GM21717 (cell line): ENCODE measurements at regions not wholly inside any gene's neighbourhood (a gene's known extent, or its start where the extent isn't known, plus 50 kb on each side); places are given as distances from the start of the nearest gene placed in this dataset.
"Not testable (repeated sequence)": the region's sequence is repeated elsewhere in the genome, so short reads cannot be mapped to it uniquely, and the experiment has no call there.

Experiments
- ATAC-seq: cut with Tn5 transposase; IDR thresholded peaks from one replicate; pipeline ENCODE4 v1.9.1; 2021; ENCODE audit warnings: mild to moderate bottlenecking, moderate library complexity; ENCODE audit not compliant: unreplicated experiment

- no peak for ATAC-seq
Measured at GRCh38 chr4:170491981-170492380, 402.2 kb upstream of the AADAT start.

GRCh38 chr4:170476351-170476750, 386.6 kb upstream of the AADAT start:
- ATAC-seq, result no peak

- ATAC-seq, result no peak
Measured at GRCh38 chr4:170465429-170465828, 375.7 kb upstream of the AADAT start.

GRCh38 chr4:170464614-170465197, 374.9 kb upstream of the AADAT start:
- ATAC-seq, result no peak

GRCh38 chr4:170446782-170447181, 357.0 kb upstream of the AADAT start:
- ATAC-seq, result no peak

GRCh38 chr4:170441146-170441545, 351.4 kb upstream of the AADAT start:
- not testable (repeated sequence) for ATAC-seq

- ATAC-seq, result no peak
Measured at GRCh38 chr4:170428929-170429328, 339.2 kb upstream of the AADAT start.

GRCh38 chr4:170425521-170426143, 335.9 kb upstream of the AADAT start:
- no peak for ATAC-seq

- ATAC-seq, result no peak
Measured at GRCh38 chr4:170425040-170425439, 335.3 kb upstream of the AADAT start.

GRCh38 chr4:170423137-170423536, 333.4 kb upstream of the AADAT start:
- no peak for ATAC-seq

- ATAC-seq, result peak; percentile 73
Measured at GRCh38 chr4:170420255-170420693, 330.5 kb upstream of the AADAT start.

- no peak for ATAC-seq
Measured at GRCh38 chr4:170414961-170415360, 325.2 kb upstream of the AADAT start.

GRCh38 chr4:170414360-170414759, 324.6 kb upstream of the AADAT start:
- no peak for ATAC-seq

- no peak for ATAC-seq
Measured at GRCh38 chr4:170413951-170414350, 324.2 kb upstream of the AADAT start.

- ATAC-seq, result no peak
Measured at GRCh38 chr4:170400361-170400760, 310.6 kb upstream of the AADAT start.

- no peak for ATAC-seq
Measured at GRCh38 chr4:170399581-170400293, 310.0 kb upstream of the AADAT start.

GRCh38 chr4:170398218-170398617, 308.5 kb upstream of the AADAT start:
- no peak for ATAC-seq

GRCh38 chr4:170395773-170396172, 306.0 kb upstream of the AADAT start:
- ATAC-seq, result no peak

- ATAC-seq, result no peak
Measured at GRCh38 chr4:170391066-170391740, 301.4 kb upstream of the AADAT start.

- ATAC-seq, result no peak
Measured at GRCh38 chr4:170389411-170389810, 299.7 kb upstream of the AADAT start.

- ATAC-seq, result no peak
Measured at GRCh38 chr4:170388255-170388654, 298.5 kb upstream of the AADAT start.

GRCh38 chr4:170386971-170387370, 297.2 kb upstream of the AADAT start:
- no peak for ATAC-seq
